Thyroid gland (tissue), 4 donors: ENCODE measurements at regions not wholly inside any gene's neighbourhood (a gene's known extent, or its start where the extent isn't known, plus 50 kb on each side); places are given as distances from the start of the nearest gene placed in this dataset.

ENCODE experiments used
- POLR2A ChIP-seq, 2 donors: fragments of 450-650 bp; IDR thresholded peaks; one replicate each; pipeline ENCODE4 v1.6.1; 2017; ENCODE audit warnings: antibody characterized with exemption in 2 of 2, mild to moderate bottlenecking in 2 of 2, moderate library complexity in 1 of 2
- TF ChIP-seq, protein P1 (sequence below), 6 experiments: fragments of 200-600 bp in 3 of 6; fragments of 450-650 bp in 3 of 6; sonication (generic) in 3 of 6; IDR thresholded peaks; one replicate each; pipeline ENCODE4 v1.5.1; 2016 to 2019; ENCODE audit warnings: antibody characterized with exemption in 6 of 6, mild to moderate bottlenecking in 2 of 6, inconsistent platforms in 1 of 6, moderate library complexity in 1 of 6

DNA sequence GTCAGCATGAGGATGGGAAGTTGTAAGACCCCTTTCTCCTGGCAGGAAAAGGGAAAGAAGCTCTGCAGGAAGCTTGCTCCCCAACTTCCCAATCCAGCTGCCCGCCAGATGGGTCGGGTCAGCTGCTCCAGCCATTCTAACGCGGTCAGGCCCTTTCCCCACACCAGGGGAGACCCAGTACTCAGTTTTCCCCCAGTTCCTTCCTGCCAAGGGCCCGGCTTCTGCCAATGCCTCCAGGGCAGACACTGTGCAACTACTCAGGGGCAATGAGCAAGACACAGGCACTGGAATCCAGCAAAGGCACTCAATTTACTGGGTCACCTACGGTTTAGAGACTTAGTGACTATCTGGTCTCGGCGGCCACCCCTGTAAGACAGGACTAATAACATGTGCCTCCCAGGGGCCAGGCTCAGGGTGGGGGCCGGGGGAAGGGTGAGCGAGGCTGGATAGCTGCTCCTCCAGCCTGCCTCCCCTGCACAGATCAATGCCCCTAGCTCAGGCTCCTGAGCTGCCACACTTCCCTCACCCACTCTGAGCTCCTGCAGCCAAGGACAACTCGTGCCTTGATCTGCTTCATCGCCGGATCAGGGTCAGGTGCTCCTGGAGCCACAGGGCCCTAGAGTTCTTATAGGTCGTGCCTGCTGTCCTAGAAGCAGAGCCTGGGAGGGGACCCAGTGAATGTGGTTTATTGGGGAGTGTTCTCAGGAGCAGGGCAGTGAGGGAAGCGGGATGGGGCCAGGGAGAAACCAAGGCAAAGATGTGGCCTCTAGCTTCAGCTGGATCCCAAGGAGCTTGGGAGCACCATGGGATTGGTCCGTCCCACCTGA is 171.1 kb downstream of the ZFP36L2 start:
- TF ChIP-seq POLR2A (IDR thresholded peaks at IDR 0.05) = no peak
- TF ChIP-seq, protein P1, sequence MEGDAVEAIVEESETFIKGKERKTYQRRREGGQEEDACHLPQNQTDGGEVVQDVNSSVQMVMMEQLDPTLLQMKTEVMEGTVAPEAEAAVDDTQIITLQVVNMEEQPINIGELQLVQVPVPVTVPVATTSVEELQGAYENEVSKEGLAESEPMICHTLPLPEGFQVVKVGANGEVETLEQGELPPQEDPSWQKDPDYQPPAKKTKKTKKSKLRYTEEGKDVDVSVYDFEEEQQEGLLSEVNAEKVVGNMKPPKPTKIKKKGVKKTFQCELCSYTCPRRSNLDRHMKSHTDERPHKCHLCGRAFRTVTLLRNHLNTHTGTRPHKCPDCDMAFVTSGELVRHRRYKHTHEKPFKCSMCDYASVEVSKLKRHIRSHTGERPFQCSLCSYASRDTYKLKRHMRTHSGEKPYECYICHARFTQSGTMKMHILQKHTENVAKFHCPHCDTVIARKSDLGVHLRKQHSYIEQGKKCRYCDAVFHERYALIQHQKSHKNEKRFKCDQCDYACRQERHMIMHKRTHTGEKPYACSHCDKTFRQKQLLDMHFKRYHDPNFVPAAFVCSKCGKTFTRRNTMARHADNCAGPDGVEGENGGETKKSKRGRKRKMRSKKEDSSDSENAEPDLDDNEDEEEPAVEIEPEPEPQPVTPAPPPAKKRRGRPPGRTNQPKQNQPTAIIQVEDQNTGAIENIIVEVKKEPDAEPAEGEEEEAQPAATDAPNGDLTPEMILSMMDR (IDR thresholded peaks at IDR 0.05) = no peak
